Colonic mucosa (tissue), 4 donors: ENCODE measurements at regions not wholly inside any gene's neighbourhood (a gene's known extent, or its start where the extent isn't known, plus 50 kb on each side); places are given as distances from the start of the nearest gene placed in this dataset.

ENCODE experiments used
- DNase-seq: peaks from one replicate; pipeline ENCODE4 v3.0.0-alpha.2; 2020
- H3K27ac ChIP-seq: fragments of 200-600 bp; one replicate; pipeline ENCODE4 v1.8.0; 2021
- H3K27me3 ChIP-seq: fragments of 200-600 bp; one replicate; pipeline ENCODE4 v1.8.0; 2021
- H3K36me3 ChIP-seq: fragments of 200-600 bp; one replicate; pipeline ENCODE4 v1.8.0; 2021
- H3K4me1 ChIP-seq: fragments of 200-600 bp; one replicate; pipeline ENCODE4 v1.8.0; 2021; ENCODE audit warnings: mild to moderate bottlenecking
- H3K4me3 ChIP-seq: fragments of 200-600 bp; one replicate; pipeline ENCODE4 v1.8.0; 2021
- H3K9ac ChIP-seq, 2 donors: one replicate each; pipeline ENCODE4 v1.7.0; 2013; ENCODE audit warnings: control low read depth in 2 of 2, low read depth in 2 of 2, low read length in 2 of 2
- H3K9me3 ChIP-seq: fragments of 200-600 bp; one replicate; pipeline ENCODE4 v1.8.0; 2021
- CTCF ChIP-seq: fragments of 200-600 bp; IDR thresholded peaks from one replicate; pipeline ENCODE4 v1.8.0; 2022; ENCODE audit warnings: antibody characterized with exemption, mild to moderate bottlenecking
- intact Hi-C: fragments of 100-400 bp; cut with DNase I; formaldehyde crosslinking; loops from one replicate; pipeline ENCODE4 v1.14.1; 2022
- donor health status: healthy.
- donor health status: DM: no; HTN: no; CAD: no.
- donor health status: DM: no; HTN: no; CAD: no.

DNA sequence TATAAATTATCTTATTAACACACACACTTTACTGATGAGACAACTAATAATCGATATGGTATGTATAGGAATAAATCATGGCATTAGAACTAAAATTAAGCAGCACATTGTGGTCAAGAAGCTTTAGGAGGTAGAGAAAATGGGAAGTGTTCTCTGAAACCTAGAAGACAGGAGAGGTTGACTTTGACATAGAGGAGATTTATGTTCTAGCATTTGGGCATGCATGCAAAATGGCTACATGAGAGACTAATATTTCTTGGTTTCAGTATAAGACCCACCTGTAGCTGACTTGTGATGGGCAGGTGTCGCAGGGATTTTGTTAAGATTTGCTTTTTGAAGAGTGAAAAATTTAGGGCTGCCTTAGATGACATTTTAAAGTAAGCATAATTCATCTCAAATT lies 209.7 kb upstream of the POU1F1 start:
- intact Hi-C loops: no loop called here
- Histone ChIP-seq H3K36me3 (no peaks in the 10 kb centered on the region), H3K4me1 (no peaks in the 10 kb centered on the region), H3K27me3 (no peaks in the 10 kb centered on the region), H3K27ac (no peak overlapping the region), H3K9ac (no peak overlapping the region), H3K4me3 (no peak overlapping the region), H3K9me3 (no peaks in the 10 kb centered on the region)
- no peak for DNase-seq
- no peak for TF ChIP-seq CTCF

DNA sequence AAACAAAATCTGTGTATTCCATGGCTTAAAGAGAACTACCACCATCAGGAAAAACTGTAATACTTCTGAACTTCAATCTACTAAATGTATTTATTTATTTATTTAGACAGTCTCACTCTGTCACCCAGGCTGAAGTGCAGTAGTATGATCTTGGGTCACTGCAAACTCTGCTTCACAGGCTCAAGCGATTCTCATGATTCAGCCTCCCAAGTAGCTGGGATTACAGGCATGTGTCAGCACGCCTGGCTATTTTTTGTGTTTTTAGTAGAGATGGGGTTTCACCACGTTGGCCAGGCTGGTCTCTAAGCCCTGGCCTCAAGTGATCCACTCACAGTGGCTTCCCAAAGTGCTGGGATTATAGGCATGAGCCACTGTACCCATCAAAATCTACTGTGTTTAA lies 202.3 kb upstream of the POU1F1 start:
- Histone ChIP-seq H3K9me3 (no peaks in the 10 kb centered on the region), H3K27ac (no peak overlapping the region), H3K27me3 (no peaks in the 10 kb centered on the region), H3K9ac (no peak overlapping the region), H3K4me1 (no peaks in the 10 kb centered on the region), H3K36me3 (no peaks in the 10 kb centered on the region), H3K4me3 (no peak overlapping the region)
- intact Hi-C loops: no loop called here
- no peak for TF ChIP-seq CTCF
- no peak for DNase-seq

DNA sequence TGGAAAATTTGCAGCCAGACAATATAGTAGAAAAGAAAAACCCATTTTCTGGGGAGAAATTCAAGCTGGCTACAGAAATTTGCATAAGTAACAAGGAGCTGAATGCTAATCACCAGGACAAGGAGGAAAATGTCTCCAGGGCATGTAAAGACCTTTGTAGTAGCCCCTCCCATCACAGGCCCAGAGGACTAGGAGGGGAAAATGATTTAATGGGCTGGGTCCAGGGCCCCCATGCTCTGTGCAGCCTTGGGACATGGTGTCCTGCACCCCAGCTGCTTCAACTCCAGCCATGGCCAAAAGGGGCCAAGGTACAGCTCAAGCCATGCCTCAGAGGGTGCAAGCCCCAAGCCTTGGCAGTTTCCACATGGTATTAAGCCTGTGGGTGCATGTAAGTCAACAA lies 197.6 kb upstream of the POU1F1 start:
- DNase-seq: no peak
- TF ChIP-seq CTCF: no peak

GRCh38 chr3:87468938-87469337 lies 192.6 kb upstream of the POU1F1 start:
- Histone ChIP-seq H3K4me1 (no peaks in the 10 kb centered on the region), H3K9me3 (no peaks in the 10 kb centered on the region), H3K27me3 (no peaks in the 10 kb centered on the region), H3K4me3 (no peak overlapping the region), H3K27ac (no peak overlapping the region), H3K36me3 (no peaks in the 10 kb centered on the region), H3K9ac (no peak overlapping the region)
- intact Hi-C loops: no loop called here
- TF ChIP-seq CTCF: no peak
- no peak for DNase-seq

More for the DNA sequence above, 197.6 kb upstream of the POU1F1 start:
- intact Hi-C loops: no loop called here
- Histone ChIP-seq H3K4me1 (no peaks in the 10 kb centered on the region), H3K27me3 (no peaks in the 10 kb centered on the region), H3K27ac (no peak overlapping the region), H3K4me3 (no peak overlapping the region), H3K36me3 (no peaks in the 10 kb centered on the region), H3K9ac (no peak overlapping the region), H3K9me3 (no peaks in the 10 kb centered on the region)

DNA sequence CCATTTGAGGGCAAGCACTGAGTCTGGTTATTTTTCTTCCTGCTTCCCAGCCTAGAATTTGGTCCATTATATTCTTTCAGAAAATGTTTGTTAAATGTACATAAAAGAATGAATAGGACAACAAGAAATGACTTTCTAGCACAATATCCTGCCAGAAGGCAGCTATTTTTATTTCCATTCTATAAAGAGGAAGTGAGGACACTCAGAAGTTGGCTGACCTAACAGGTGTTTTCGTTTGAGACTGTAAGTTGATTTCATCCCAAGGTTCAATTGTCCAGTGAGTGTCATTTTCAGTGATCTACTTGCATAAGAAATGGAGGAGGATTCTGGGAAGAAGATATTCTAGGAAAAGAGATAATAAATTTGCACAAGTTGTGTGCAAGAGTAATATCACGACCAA lies 191.9 kb upstream of the POU1F1 start:
- H3K27me3 ChIP-seq: no peaks in the 10 kb centered on the region
- no peak overlapping the region for H3K4me3 ChIP-seq
- no peaks in the 10 kb centered on the region for H3K36me3 ChIP-seq
- intact Hi-C loops: no loop called here
- DNase-seq: no peak
- H3K9ac ChIP-seq: no peak overlapping the region
- no peak for TF ChIP-seq CTCF
- H3K4me1 ChIP-seq: no peaks in the 10 kb centered on the region
- H3K27ac ChIP-seq: no peak overlapping the region
- H3K9me3 ChIP-seq: no peaks in the 10 kb centered on the region

DNA sequence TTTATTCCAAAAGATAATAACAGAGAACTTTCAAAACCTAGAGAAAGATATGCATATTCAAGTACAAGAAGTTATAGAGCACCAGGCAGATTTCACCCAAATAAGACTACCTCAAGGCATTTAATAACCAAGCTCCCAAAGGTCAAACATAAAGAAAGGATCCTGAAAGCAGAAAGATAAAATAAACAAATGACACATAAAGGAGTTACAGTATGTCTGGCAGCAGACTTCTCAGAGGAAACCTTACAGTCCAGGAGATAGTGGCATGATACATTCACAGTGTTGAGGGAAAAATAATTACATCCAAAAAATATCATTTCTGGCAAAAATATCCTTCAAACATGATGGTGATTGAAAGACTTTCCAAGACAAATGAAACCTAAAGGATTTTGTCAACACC lies 185.8 kb upstream of the POU1F1 start:
- intact Hi-C loops: no loop called here
- no peaks in the 10 kb centered on the region for H3K36me3 ChIP-seq
- no peak overlapping the region for H3K9ac ChIP-seq
- TF ChIP-seq CTCF: no peak
- H3K27ac ChIP-seq: no peak overlapping the region
- no peaks in the 10 kb centered on the region for H3K4me1 ChIP-seq
- DNase-seq: no peak
- no peak overlapping the region for H3K4me3 ChIP-seq
- no peaks in the 10 kb centered on the region for H3K27me3 ChIP-seq
- no peaks in the 10 kb centered on the region for H3K9me3 ChIP-seq
